C4-2B (cell line): ENCODE measurements at regions not wholly inside any gene's neighbourhood (a gene's known extent, or its start where the extent isn't known, plus 50 kb on each side); places are given as distances from the start of the nearest gene placed in this dataset.
"Not testable (repeated sequence)": the region's sequence is repeated elsewhere in the genome, so short reads cannot be mapped to it uniquely, and the experiment has no call there.

Source experiments
- H3K27ac ChIP-seq: fragments of 450-650 bp; 2 replicates; pipeline ENCODE4 v1.5.1; 2017
- CTCF ChIP-seq: fragments of 450-650 bp; conservative IDR thresholded peaks from 2 replicates; pipeline ENCODE4 v1.5.1; 2017; ENCODE audit warnings: mild to moderate bottlenecking
- ZFX ChIP-seq: fragments of 450-650 bp; IDR thresholded peaks from 2 replicates; pipeline ENCODE4 v1.6.1; 2017

GRCh38 chr15:29994284-29994683 lies 88.5 kb upstream of the GOLGA8J start:
- H3K27ac ChIP-seq, result no peak overlapping the region
- TF ChIP-seq ZFX (no peak), CTCF (no peak)

- TF ChIP-seq CTCF, result no peak
- no peak for TF ChIP-seq ZFX
- no peak overlapping the region for H3K27ac ChIP-seq
These were observed 91.8 kb upstream of the GOLGA8J start for GRCh38 chr15:29990954-29991353.

- no peak overlapping the region for H3K27ac ChIP-seq
- TF ChIP-seq ZFX (no peak), CTCF (no peak)
These were observed 92.7 kb upstream of the GOLGA8J start for GRCh38 chr15:29990035-29990434.

- H3K27ac ChIP-seq, result no peak overlapping the region
- no peak for TF ChIP-seq ZFX
- TF ChIP-seq CTCF, result no peak
These were observed 94.1 kb upstream of the GOLGA8J start for GRCh38 chr15:29988701-29989100.

- H3K27ac ChIP-seq, result no peak overlapping the region
- TF ChIP-seq CTCF (no peak), ZFX (no peak)
These were observed 95.8 kb upstream of the GOLGA8J start for GRCh38 chr15:29986946-29987345.

- H3K27ac ChIP-seq, result no peak overlapping the region
These were observed 104.1 kb upstream of the GOLGA8J start for GRCh38 chr15:29978411-29979382.

GRCh38 chr15:29974056-29974455 lies 108.7 kb upstream of the GOLGA8J start:
- not testable (repeated sequence) for H3K27ac ChIP-seq

More at GRCh38 chr15:29978411-29979382, 104.1 kb upstream of the GOLGA8J start:
- TF ChIP-seq ZFX (no peak), CTCF (no peak)

GRCh38 chr15:29972051-29972450 lies 110.7 kb upstream of the GOLGA8J start:
- TF ChIP-seq ZFX (no peak), CTCF (no peak)
- H3K27ac ChIP-seq, result no peak overlapping the region
